HG02571 (cell line): ENCODE measurements at regions not wholly inside any gene's neighbourhood (a gene's known extent, or its start where the extent isn't known, plus 50 kb on each side); places are given as distances from the start of the nearest gene placed in this dataset.

Source experiments
- ATAC-seq: cut with Tn5 transposase; IDR thresholded peaks from one replicate; pipeline ENCODE4 v1.9.1; 2021; ENCODE audit warnings: mild to moderate bottlenecking, moderate library complexity; ENCODE audit not compliant: unreplicated experiment

GRCh38 chr11:27195837-27196202, 155.2 kb downstream of the BBOX1 start:
- no peak for ATAC-seq

GRCh38 chr11:27194976-27195375, 154.4 kb downstream of the BBOX1 start:
- no peak for ATAC-seq

- no peak for ATAC-seq
These were observed 153.0 kb downstream of the BBOX1 start for GRCh38 chr11:27193434-27194225.

- no peak for ATAC-seq
These were observed 151.6 kb downstream of the BBOX1 start for GRCh38 chr11:27192184-27192583.

- ATAC-seq, result no peak
These were observed 151.0 kb downstream of the BBOX1 start for GRCh38 chr11:27191639-27192038.

- no peak for ATAC-seq
These were observed 148.1 kb downstream of the BBOX1 start for GRCh38 chr11:27188696-27189095.

- ATAC-seq, result no peak
These were observed 147.4 kb downstream of the BBOX1 start for GRCh38 chr11:27187848-27188621.

- no peak for ATAC-seq
These were observed 146.6 kb downstream of the BBOX1 start for GRCh38 chr11:27187075-27187847.

GRCh38 chr11:27186580-27186979, 146.0 kb downstream of the BBOX1 start:
- no peak for ATAC-seq

GRCh38 chr11:27184458-27185312, 144.1 kb downstream of the BBOX1 start:
- no peak for ATAC-seq

- no peak for ATAC-seq
These were observed 143.2 kb downstream of the BBOX1 start for GRCh38 chr11:27183672-27184457.

- no peak for ATAC-seq
These were observed 138.7 kb downstream of the BBOX1 start for GRCh38 chr11:27179334-27179733.

GRCh38 chr11:27178859-27179258, 138.2 kb downstream of the BBOX1 start:
- ATAC-seq, result no peak
